ENCODE measurements at regions not wholly inside any gene's neighbourhood (a gene's known extent, or its start where the extent isn't known, plus 50 kb on each side); places are given as distances from the start of the nearest gene placed in this dataset.

- TF ChIP-seq, protein P1, sequence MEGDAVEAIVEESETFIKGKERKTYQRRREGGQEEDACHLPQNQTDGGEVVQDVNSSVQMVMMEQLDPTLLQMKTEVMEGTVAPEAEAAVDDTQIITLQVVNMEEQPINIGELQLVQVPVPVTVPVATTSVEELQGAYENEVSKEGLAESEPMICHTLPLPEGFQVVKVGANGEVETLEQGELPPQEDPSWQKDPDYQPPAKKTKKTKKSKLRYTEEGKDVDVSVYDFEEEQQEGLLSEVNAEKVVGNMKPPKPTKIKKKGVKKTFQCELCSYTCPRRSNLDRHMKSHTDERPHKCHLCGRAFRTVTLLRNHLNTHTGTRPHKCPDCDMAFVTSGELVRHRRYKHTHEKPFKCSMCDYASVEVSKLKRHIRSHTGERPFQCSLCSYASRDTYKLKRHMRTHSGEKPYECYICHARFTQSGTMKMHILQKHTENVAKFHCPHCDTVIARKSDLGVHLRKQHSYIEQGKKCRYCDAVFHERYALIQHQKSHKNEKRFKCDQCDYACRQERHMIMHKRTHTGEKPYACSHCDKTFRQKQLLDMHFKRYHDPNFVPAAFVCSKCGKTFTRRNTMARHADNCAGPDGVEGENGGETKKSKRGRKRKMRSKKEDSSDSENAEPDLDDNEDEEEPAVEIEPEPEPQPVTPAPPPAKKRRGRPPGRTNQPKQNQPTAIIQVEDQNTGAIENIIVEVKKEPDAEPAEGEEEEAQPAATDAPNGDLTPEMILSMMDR (IDR thresholded peaks at IDR 0.05): no peak
- no peak for TF ChIP-seq POLR2A (IDR thresholded peaks at IDR 0.05)
Measured at GRCh38 chr3:96510334-96510733, 304.1 kb upstream of the EPHA6 start.
